ENCODE measurements at regions not wholly inside any gene's neighbourhood (a gene's known extent, or its start where the extent isn't known, plus 50 kb on each side); places are given as distances from the start of the nearest gene placed in this dataset.
"Not testable (repeated sequence)": the region's sequence is repeated elsewhere in the genome, so short reads cannot be mapped to it uniquely, and the experiment has no call there.

- peaks cover 60% of the 10 kb centered on the region for H3K4me1 ChIP-seq (ENCODE audit: low read length)
- H3K4me2 ChIP-seq (ENCODE audit: low read length) = no peak overlapping the region
- H3K4me3 ChIP-seq (ENCODE audit: low read length) = no peak overlapping the region
- peaks cover 9% of the 10 kb centered on the region for H3K27me3 ChIP-seq (ENCODE audit: low read depth, low read length)
- no peaks in the 10 kb centered on the region for H4K20me1 ChIP-seq (ENCODE audit: insufficient read depth, low read length)
- H3K36me3 ChIP-seq (replicated peaks; ENCODE audit: low read depth, low read length) = no peaks in the 10 kb centered on the region
- H3K9me3 ChIP-seq (ENCODE audit: insufficient read depth, low read length) = no peaks in the 10 kb centered on the region
- TF ChIP-seq EZH2phosphoT487 (IDR thresholded peaks at IDR 0.05; ENCODE audit: low read depth) (no peak), CTCF (IDR thresholded peaks at IDR 0.05; ENCODE audit: low read depth, low read length) (no peak)
- H3K27ac ChIP-seq (ENCODE audit: low read length) = no peak overlapping the region
- H3K79me2 ChIP-seq (ENCODE audit: low read length) = no peaks in the 10 kb centered on the region
- H3K9ac ChIP-seq (ENCODE audit: low read length) = no peak overlapping the region
- 0 out of 2 replicates have a peak overlapping the region, but pooled peaks have one; percentile 39 for H2AFZ ChIP-seq (ENCODE audit: low read depth, low read length)
Measured at GRCh38 chr17:33929181-33929724, 325.8 kb upstream of the CCL2 start.

GRCh38 chr17:33931148-33931814, 323.8 kb upstream of the CCL2 start:
- peaks cover 60% of the 10 kb centered on the region for H3K4me1 ChIP-seq (ENCODE audit: low read length)
- H3K4me2 ChIP-seq (ENCODE audit: low read length) = peak overlapping the region; percentile 37
- peak overlapping the region; percentile 36; the same call in 1 of the 2 replicates for H3K9ac ChIP-seq (ENCODE audit: low read length)
- not testable (repeated sequence) for H2AFZ ChIP-seq (ENCODE audit: low read depth, low read length); H4K20me1 ChIP-seq (ENCODE audit: insufficient read depth, low read length); H3K4me3 ChIP-seq (ENCODE audit: low read length); H3K9me3 ChIP-seq (ENCODE audit: insufficient read depth, low read length); H3K27me3 ChIP-seq (ENCODE audit: low read depth, low read length); H3K36me3 ChIP-seq (replicated peaks; ENCODE audit: low read depth, low read length); H3K79me2 ChIP-seq (ENCODE audit: low read length)
- H3K27ac ChIP-seq (ENCODE audit: low read length) = peak overlapping the region; percentile 57

- Histone ChIP-seq H3K27me3 (ENCODE audit: low read depth, low read length) (no peaks in the 10 kb centered on the region), H3K9ac (ENCODE audit: low read length) (no peak overlapping the region), H2AFZ (ENCODE audit: low read depth, low read length) (no peak overlapping the region), H3K27ac (ENCODE audit: low read length) (no peak overlapping the region), H3K4me3 (ENCODE audit: low read length) (no peak overlapping the region), H4K20me1 (ENCODE audit: insufficient read depth, low read length) (no peaks in the 10 kb centered on the region), H3K36me3 (replicated peaks; ENCODE audit: low read depth, low read length) (no peaks in the 10 kb centered on the region), H3K9me3 (ENCODE audit: insufficient read depth, low read length) (no peaks in the 10 kb centered on the region), H3K4me1 (ENCODE audit: low read length) (peaks cover 47% of the 10 kb centered on the region), H3K79me2 (ENCODE audit: low read length) (no peaks in the 10 kb centered on the region), H3K4me2 (ENCODE audit: low read length) (no peak overlapping the region)
- TF ChIP-seq CTCF (IDR thresholded peaks at IDR 0.05; ENCODE audit: low read depth, low read length) (no peak), EZH2phosphoT487 (IDR thresholded peaks at IDR 0.05; ENCODE audit: low read depth) (no peak)
Measured at GRCh38 chr17:33932996-33933395, 322.1 kb upstream of the CCL2 start.

GRCh38 chr17:33933576-33933975, 321.5 kb upstream of the CCL2 start:
- Histone ChIP-seq H3K4me1 (ENCODE audit: low read length) (peaks cover 41% of the 10 kb centered on the region), H3K36me3 (replicated peaks; ENCODE audit: low read depth, low read length) (no peaks in the 10 kb centered on the region), H2AFZ (ENCODE audit: low read depth, low read length) (no peak overlapping the region), H3K79me2 (ENCODE audit: low read length) (no peaks in the 10 kb centered on the region), H4K20me1 (ENCODE audit: insufficient read depth, low read length) (no peaks in the 10 kb centered on the region), H3K4me3 (ENCODE audit: low read length) (no peak overlapping the region), H3K27ac (ENCODE audit: low read length) (no peak overlapping the region), H3K4me2 (ENCODE audit: low read length) (no peak overlapping the region), H3K27me3 (ENCODE audit: low read depth, low read length) (no peaks in the 10 kb centered on the region), H3K9ac (ENCODE audit: low read length) (no peak overlapping the region), H3K9me3 (ENCODE audit: insufficient read depth, low read length) (no peaks in the 10 kb centered on the region)
- TF ChIP-seq CTCF (IDR thresholded peaks at IDR 0.05; ENCODE audit: low read depth, low read length) (no peak), EZH2phosphoT487 (IDR thresholded peaks at IDR 0.05; ENCODE audit: low read depth) (no peak)

All from OCI-LY3 (cell line).